Heart right ventricle (tissue), 16 donors: ENCODE measurements at regions not wholly inside any gene's neighbourhood (a gene's known extent, or its start where the extent isn't known, plus 50 kb on each side); places are given as distances from the start of the nearest gene placed in this dataset.
A peak's percentile ranks its signal among the peaks of the same experiment; 100 is the strongest.

Experiments
- ATAC-seq, 8 donors: fragments of 200-7000 bp; cut with Tn5 transposase; one replicate each; pipeline ENCODE4 v1.9.1; 2020; ENCODE audit warnings: mild to moderate bottlenecking in 8 of 8, moderate library complexity in 8 of 8, moderate number of reproducible peaks in 1 of 8
- DNase-seq, 2 donors: peaks; one replicate each; pipeline ENCODE4 v3.0.0-alpha.2; 2020
- H3K27ac ChIP-seq, 10 donors: fragments of 200-600 bp; sonication (generic) in 2 of 10; one replicate each; pipeline versions ENCODE4 v1.5.0 to v1.8.0; 2020 to 2022; ENCODE audit warnings: mild to moderate bottlenecking in 3 of 10
- H3K27me3 ChIP-seq, 7 donors: fragments of 200-600 bp; one replicate each; pipeline ENCODE4 v1.8.0; 2021 to 2022; ENCODE audit warnings: mild to moderate bottlenecking in 2 of 7
- H3K36me3 ChIP-seq, 9 donors: fragments of 200-600 bp; sonication (generic) in 1 of 9; one replicate each; pipeline versions ENCODE4 v1.5.0 to v1.8.0; 2020 to 2022; ENCODE audit warnings: mild to moderate bottlenecking in 2 of 9
- H3K4me1 ChIP-seq, 9 donors: fragments of 200-600 bp; sonication (generic) in 1 of 9; one replicate each; pipeline versions ENCODE4 v1.5.0 to v1.8.0; 2020 to 2022; ENCODE audit warnings: mild to moderate bottlenecking in 4 of 9
- H3K4me3 ChIP-seq, 10 donors: fragments of 200-600 bp; sonication (generic) in 2 of 10; one replicate each; pipeline versions ENCODE4 v1.5.0 to v1.8.0; 2020 to 2022; ENCODE audit warnings: mild to moderate bottlenecking in 7 of 10, moderate library complexity in 2 of 10
- H3K9me3 ChIP-seq, 11 donors: fragments of 200-600 bp in 10 of 11; sonication (generic) in 2 of 11; one replicate each; pipeline versions ENCODE4 v1.5.0 to v1.8.0; 2013 to 2022; ENCODE audit warnings: mild to moderate bottlenecking in 2 of 11, control low read depth in 1 of 11, moderate library complexity in 1 of 11
- WGBS, 2 donors: extraction: QIAGEN DNeasy Blood & Tissue Kit; methylation state at CpG; one replicate each; pipeline ENCODE4 v1.1.7; 2013; ENCODE audit warnings: inconsistent platforms in 1 of 2; 5-methylcytosine and 5-hydroxymethylcytosine counted together
- intact Hi-C, 10 donors: fragments of 100-400 bp; cut with DNase I; formaldehyde crosslinking; loops; one replicate each; pipeline versions ENCODE4 v1.11.1 to v1.14.2; 2022
- TF ChIP-seq, protein P1 (sequence below), 9 donors: fragments of 200-600 bp; sonication (generic) in 2 of 9; IDR thresholded peaks; one replicate each; pipeline versions ENCODE4 v1.5.0 to v1.8.0; 2021 to 2022; ENCODE audit warnings: antibody characterized with exemption in 9 of 9, mild to moderate bottlenecking in 5 of 9, moderate library complexity in 1 of 9
- donor health status: Arrhythmogenic right ventricular cardiomyopathy.
- donor health status: ischemic (EF 13 %, LVEDD 7.1; RV severe dilation, severe dysfunction).
- donor health status: healthy with polysubstance abuse.
- donor health status: DM: no; HTN: yes; CAD: no.
- donor health status: DM: no; HTN: no; CAD: no.
- donor health status: ischemic (EF 25% LVEDD 6.9; RV normal size, moderate dysfunction).
- donor health status: ischemic (EF 25% LVEDD 5.7; RV mildly dilated, moderate dysfunction).
- donor health status: healthy.
- donor health status: DM: yes; HTN: yes; CAD: no.
- donor health status: Ischemic cardiomyopathy.
- donor health status: ischemic (EF 35%, LVEDD 5.7; RV mildly dilated, moderate dysfunction).
- donor health status: nonischemic (EF 11% LVEDD 7.7; RV severe dilation, severe dysfunction).
- donor health status: DM: yes; HTN: yes; CAD: no.
- donor health status: PGD.
- donor health status: ischemic (EF 29% LVEDD 5.4; RV normal size, mild dysfunction).
- donor health status: nonischemic (EF 23%, LVEDD 6.1; RV moderate dilation, normal function).

DNA sequence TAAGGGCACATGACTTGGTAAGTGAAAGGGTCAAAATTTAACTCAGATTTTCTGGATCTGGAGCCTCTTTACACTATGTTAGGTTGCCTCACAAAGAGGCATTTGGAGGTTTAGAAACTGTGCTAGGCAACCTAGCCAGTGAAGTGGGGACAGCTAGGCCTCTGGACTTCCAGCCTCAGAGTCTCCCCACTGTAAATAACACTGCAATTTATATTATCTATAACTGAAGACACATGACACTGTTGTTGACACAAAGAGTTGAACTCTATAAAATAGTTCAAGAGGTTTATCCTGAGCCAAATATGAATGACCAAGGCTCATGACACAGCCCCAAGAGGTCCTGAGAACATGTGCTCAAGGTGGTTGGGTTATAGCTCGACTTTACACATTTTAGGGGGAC lies 74.9 kb upstream of the IQCM start:
- TF ChIP-seq, protein P1, sequence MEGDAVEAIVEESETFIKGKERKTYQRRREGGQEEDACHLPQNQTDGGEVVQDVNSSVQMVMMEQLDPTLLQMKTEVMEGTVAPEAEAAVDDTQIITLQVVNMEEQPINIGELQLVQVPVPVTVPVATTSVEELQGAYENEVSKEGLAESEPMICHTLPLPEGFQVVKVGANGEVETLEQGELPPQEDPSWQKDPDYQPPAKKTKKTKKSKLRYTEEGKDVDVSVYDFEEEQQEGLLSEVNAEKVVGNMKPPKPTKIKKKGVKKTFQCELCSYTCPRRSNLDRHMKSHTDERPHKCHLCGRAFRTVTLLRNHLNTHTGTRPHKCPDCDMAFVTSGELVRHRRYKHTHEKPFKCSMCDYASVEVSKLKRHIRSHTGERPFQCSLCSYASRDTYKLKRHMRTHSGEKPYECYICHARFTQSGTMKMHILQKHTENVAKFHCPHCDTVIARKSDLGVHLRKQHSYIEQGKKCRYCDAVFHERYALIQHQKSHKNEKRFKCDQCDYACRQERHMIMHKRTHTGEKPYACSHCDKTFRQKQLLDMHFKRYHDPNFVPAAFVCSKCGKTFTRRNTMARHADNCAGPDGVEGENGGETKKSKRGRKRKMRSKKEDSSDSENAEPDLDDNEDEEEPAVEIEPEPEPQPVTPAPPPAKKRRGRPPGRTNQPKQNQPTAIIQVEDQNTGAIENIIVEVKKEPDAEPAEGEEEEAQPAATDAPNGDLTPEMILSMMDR (IDR thresholded peaks at IDR 0.05), result no peak
- Histone ChIP-seq H3K36me3 (no peaks in the 10 kb centered on the region), H3K9me3 (no peaks in the 10 kb centered on the region), H3K4me1 (no peaks in the 10 kb centered on the region), H3K27ac (no peak overlapping the region), H3K27me3 (no peaks in the 10 kb centered on the region), H3K4me3 (no peak overlapping the region)
- intact Hi-C loops, result loop anchor here in 2 of 10 donors (10.0 kb wide), 1 partner anchor 516 kb away; no protein-coding TSS in a partner anchor
- DNase-seq (no peak), ATAC-seq (no peak)
- WGBS, 2 donors, result 66 to 73% methylated on average over 1 of the region's 1 CpG

DNA sequence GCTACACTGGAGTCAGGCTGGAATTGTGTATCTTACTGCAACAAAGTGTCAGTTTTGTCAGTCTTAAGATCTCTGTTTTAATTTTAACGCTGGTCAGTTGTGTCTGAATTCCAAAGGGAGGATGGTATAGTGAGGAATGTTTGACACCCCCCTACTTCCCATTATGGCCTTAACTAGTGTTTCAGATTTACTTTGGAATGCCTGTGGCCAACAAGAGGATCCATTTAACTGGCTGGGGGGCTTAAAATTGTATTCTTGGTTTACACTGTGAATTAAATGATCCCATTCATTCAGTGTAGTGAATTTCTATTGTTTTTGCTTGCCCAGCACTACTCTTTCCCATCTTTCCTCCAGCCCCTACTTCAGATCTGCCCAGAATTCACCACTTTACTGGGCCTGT lies 75.8 kb upstream of the IQCM start:
- no peak for ATAC-seq
- 62 to 67% methylated on average over 1 of the region's 1 CpG for WGBS, 2 donors
- Histone ChIP-seq H3K4me3 (no peak overlapping the region), H3K27ac (no peak overlapping the region), H3K9me3 (no peaks in the 10 kb centered on the region), H3K36me3 (no peaks in the 10 kb centered on the region), H3K27me3 (no peaks in the 10 kb centered on the region), H3K4me1 (no peaks in the 10 kb centered on the region)
- no peak for DNase-seq
- intact Hi-C loops, result loop anchor here in 2 of 10 donors (10.0 kb wide), 1 partner anchor 517 kb away; no protein-coding TSS in a partner anchor
- TF ChIP-seq, protein P1 (IDR thresholded peaks at IDR 0.05), result no peak

DNA sequence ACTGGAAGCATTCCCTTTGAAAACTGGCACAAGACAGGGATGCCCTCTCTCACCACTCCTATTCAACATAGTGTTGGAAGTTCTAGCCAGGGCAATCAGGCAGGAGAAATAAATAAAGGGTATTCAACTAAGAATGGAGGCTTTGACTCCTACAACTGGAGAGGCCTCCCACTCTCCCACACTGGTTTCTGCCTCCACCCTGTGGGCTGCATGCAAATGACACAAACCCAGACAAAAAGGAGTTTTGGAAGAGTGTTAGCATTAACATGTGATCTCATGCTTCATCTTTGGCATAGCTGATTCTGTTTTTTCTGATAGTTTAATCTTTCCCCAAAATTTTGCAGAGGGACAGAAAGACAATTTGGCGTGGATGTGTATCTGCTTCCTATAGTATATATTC lies 80.8 kb upstream of the IQCM start:
- peak in 5 of 8 donors; percentile 38 to 67 (median 52) for ATAC-seq
- no peak for DNase-seq
- 69 to 79% methylated on average over 1 of the region's 1 CpG for WGBS, 2 donors

GRCh38 chr4:149897783-149898182 lies 82.1 kb upstream of the IQCM start:
- intact Hi-C loops, result loop anchor here (2.0 to 10.0 kb wide), 5 partner anchors 345 to 527 kb away; no protein-coding TSS in a partner anchor
- ATAC-seq (peak in 1 of 8 donors; percentile 60), DNase-seq (no peak)
- no peaks in the 10 kb centered on the region for H3K27me3 ChIP-seq
- H3K4me1 ChIP-seq, result no peaks in the 10 kb centered on the region
- H3K36me3 ChIP-seq, result no peaks in the 10 kb centered on the region
- H3K9me3 ChIP-seq, result peaks cover 0 to 6% (median 0%) of the 10 kb centered on the region in 11 donors
- H3K27ac ChIP-seq, result no peak overlapping the region
- no peak overlapping the region for H3K4me3 ChIP-seq
- TF ChIP-seq, protein P1 (IDR thresholded peaks at IDR 0.05), result peak in 7 of 9 donors; percentile 21 to 61 (median 49)

More for the DNA sequence above, 80.8 kb upstream of the IQCM start:
- H3K27me3 ChIP-seq, result no peaks in the 10 kb centered on the region
- no peaks in the 10 kb centered on the region for H3K36me3 ChIP-seq
- no peak overlapping the region for H3K27ac ChIP-seq
- TF ChIP-seq, protein P1 (IDR thresholded peaks at IDR 0.05), result peak in 7 of 9 donors; percentile 24 to 55 (median 38)
- H3K4me3 ChIP-seq, result no peak overlapping the region
- intact Hi-C loops, result loop anchor here in 9 of 10 donors (2.0 to 10.0 kb wide), 5 partner anchors 344 to 526 kb away; no protein-coding TSS in a partner anchor
- peaks cover 0 to 6% (median 0%) of the 10 kb centered on the region in 11 donors for H3K9me3 ChIP-seq
- H3K4me1 ChIP-seq, result no peaks in the 10 kb centered on the region
